Heart right ventricle (tissue), 16 donors: ENCODE measurements at regions not wholly inside any gene's neighbourhood (a gene's known extent, or its start where the extent isn't known, plus 50 kb on each side); places are given as distances from the start of the nearest gene placed in this dataset.

Source experiments
- ATAC-seq, 8 donors: fragments of 200-7000 bp; cut with Tn5 transposase; one replicate each; pipeline ENCODE4 v1.9.1; 2020; ENCODE audit warnings: mild to moderate bottlenecking in 8 of 8, moderate library complexity in 8 of 8, moderate number of reproducible peaks in 1 of 8
- DNase-seq, 2 donors: peaks; one replicate each; pipeline ENCODE4 v3.0.0-alpha.2; 2020
- H3K27ac ChIP-seq, 10 donors: fragments of 200-600 bp; sonication (generic) in 2 of 10; one replicate each; pipeline versions ENCODE4 v1.5.0 to v1.8.0; 2020 to 2022; ENCODE audit warnings: mild to moderate bottlenecking in 3 of 10
- H3K27me3 ChIP-seq, 7 donors: fragments of 200-600 bp; one replicate each; pipeline ENCODE4 v1.8.0; 2021 to 2022; ENCODE audit warnings: mild to moderate bottlenecking in 2 of 7
- H3K36me3 ChIP-seq, 9 donors: fragments of 200-600 bp; sonication (generic) in 1 of 9; one replicate each; pipeline versions ENCODE4 v1.5.0 to v1.8.0; 2020 to 2022; ENCODE audit warnings: mild to moderate bottlenecking in 2 of 9
- H3K4me1 ChIP-seq, 9 donors: fragments of 200-600 bp; sonication (generic) in 1 of 9; one replicate each; pipeline versions ENCODE4 v1.5.0 to v1.8.0; 2020 to 2022; ENCODE audit warnings: mild to moderate bottlenecking in 4 of 9
- H3K4me3 ChIP-seq, 10 donors: fragments of 200-600 bp; sonication (generic) in 2 of 10; one replicate each; pipeline versions ENCODE4 v1.5.0 to v1.8.0; 2020 to 2022; ENCODE audit warnings: mild to moderate bottlenecking in 7 of 10, moderate library complexity in 2 of 10
- H3K9me3 ChIP-seq, 11 donors: fragments of 200-600 bp in 10 of 11; sonication (generic) in 2 of 11; one replicate each; pipeline versions ENCODE4 v1.5.0 to v1.8.0; 2013 to 2022; ENCODE audit warnings: mild to moderate bottlenecking in 2 of 11, control low read depth in 1 of 11, moderate library complexity in 1 of 11
- WGBS, 2 donors: extraction: QIAGEN DNeasy Blood & Tissue Kit; methylation state at CpG; one replicate each; pipeline ENCODE4 v1.1.7; 2013; ENCODE audit warnings: inconsistent platforms in 1 of 2; 5-methylcytosine and 5-hydroxymethylcytosine counted together
- intact Hi-C, 10 donors: fragments of 100-400 bp; cut with DNase I; formaldehyde crosslinking; loops; one replicate each; pipeline versions ENCODE4 v1.11.1 to v1.14.2; 2022
- TF ChIP-seq, protein P1 (sequence below), 9 donors: fragments of 200-600 bp; sonication (generic) in 2 of 9; IDR thresholded peaks; one replicate each; pipeline versions ENCODE4 v1.5.0 to v1.8.0; 2021 to 2022; ENCODE audit warnings: antibody characterized with exemption in 9 of 9, mild to moderate bottlenecking in 5 of 9, moderate library complexity in 1 of 9
- donor health status: Arrhythmogenic right ventricular cardiomyopathy.
- donor health status: ischemic (EF 13 %, LVEDD 7.1; RV severe dilation, severe dysfunction).
- donor health status: healthy with polysubstance abuse.
- donor health status: DM: no; HTN: yes; CAD: no.
- donor health status: DM: no; HTN: no; CAD: no.
- donor health status: ischemic (EF 25% LVEDD 6.9; RV normal size, moderate dysfunction).
- donor health status: ischemic (EF 25% LVEDD 5.7; RV mildly dilated, moderate dysfunction).
- donor health status: healthy.
- donor health status: DM: yes; HTN: yes; CAD: no.
- donor health status: Ischemic cardiomyopathy.
- donor health status: ischemic (EF 35%, LVEDD 5.7; RV mildly dilated, moderate dysfunction).
- donor health status: nonischemic (EF 11% LVEDD 7.7; RV severe dilation, severe dysfunction).
- donor health status: DM: yes; HTN: yes; CAD: no.
- donor health status: PGD.
- donor health status: ischemic (EF 29% LVEDD 5.4; RV normal size, mild dysfunction).
- donor health status: nonischemic (EF 23%, LVEDD 6.1; RV moderate dilation, normal function).

DNA sequence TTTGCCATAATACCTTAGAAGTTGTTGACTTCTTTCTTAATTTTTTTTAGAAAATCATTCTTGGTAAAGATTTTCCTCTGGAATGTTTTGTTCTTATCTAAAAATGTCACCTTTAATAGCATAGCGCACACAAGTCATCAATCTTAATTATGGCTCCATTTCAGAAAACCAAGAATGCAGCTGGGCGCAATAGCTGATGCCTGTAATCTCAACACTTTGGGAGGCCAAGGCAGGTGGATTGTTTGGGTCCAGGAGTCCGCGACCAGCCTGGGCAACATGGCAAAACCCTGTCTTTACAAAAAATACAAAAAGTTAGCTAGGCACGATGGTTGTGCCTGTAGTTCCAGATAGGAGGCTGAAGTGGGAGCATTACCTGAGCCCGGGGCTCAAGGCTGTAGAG, 125.6 kb upstream of the EOMES start:
- no peaks in the 10 kb centered on the region for H3K4me1 ChIP-seq
- peaks cover 0 to 10% (median 0%) of the 10 kb centered on the region in 7 donors for H3K27me3 ChIP-seq
- H3K36me3 ChIP-seq: no peaks in the 10 kb centered on the region
- no peak for ATAC-seq
- TF ChIP-seq, protein P1, sequence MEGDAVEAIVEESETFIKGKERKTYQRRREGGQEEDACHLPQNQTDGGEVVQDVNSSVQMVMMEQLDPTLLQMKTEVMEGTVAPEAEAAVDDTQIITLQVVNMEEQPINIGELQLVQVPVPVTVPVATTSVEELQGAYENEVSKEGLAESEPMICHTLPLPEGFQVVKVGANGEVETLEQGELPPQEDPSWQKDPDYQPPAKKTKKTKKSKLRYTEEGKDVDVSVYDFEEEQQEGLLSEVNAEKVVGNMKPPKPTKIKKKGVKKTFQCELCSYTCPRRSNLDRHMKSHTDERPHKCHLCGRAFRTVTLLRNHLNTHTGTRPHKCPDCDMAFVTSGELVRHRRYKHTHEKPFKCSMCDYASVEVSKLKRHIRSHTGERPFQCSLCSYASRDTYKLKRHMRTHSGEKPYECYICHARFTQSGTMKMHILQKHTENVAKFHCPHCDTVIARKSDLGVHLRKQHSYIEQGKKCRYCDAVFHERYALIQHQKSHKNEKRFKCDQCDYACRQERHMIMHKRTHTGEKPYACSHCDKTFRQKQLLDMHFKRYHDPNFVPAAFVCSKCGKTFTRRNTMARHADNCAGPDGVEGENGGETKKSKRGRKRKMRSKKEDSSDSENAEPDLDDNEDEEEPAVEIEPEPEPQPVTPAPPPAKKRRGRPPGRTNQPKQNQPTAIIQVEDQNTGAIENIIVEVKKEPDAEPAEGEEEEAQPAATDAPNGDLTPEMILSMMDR (IDR thresholded peaks at IDR 0.05): no peak
- intact Hi-C loops: no loop called here
- H3K9me3 ChIP-seq: peaks cover 0 to 6% (median 0%) of the 10 kb centered on the region in 11 donors
- no peak for DNase-seq
- WGBS, 2 donors: 68 to 74% methylated on average over 6 of the region's 6 CpGs
- H3K4me3 ChIP-seq: no peak overlapping the region
- H3K27ac ChIP-seq: no peak overlapping the region

GRCh38 chr3:27848826-27849225, 126.7 kb upstream of the EOMES start:
- WGBS, 2 donors: 52 to 67% methylated on average over 1 of the region's 1 CpG
- intact Hi-C loops: no loop called here

DNA sequence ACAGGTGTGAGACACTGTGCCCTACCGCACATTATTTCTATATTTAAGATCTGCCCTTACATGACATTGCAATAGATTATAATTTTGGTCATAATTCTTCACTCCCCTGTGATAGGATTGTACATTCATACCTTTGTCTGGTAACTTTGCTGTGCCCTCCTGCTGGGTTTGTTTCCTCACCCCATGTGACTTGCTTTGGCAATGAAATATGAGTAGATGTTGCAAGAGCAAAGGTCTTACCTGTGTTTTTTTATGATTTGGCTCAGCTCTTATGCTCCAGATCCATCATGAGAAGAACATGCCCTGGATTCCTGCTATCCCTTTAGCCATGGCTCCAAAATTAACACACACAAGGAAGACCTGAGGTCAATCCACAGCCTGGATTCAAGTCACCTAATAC, 137.7 kb upstream of the EOMES start:
- Histone ChIP-seq H3K4me1 (no peaks in the 10 kb centered on the region), H3K27ac (no peak overlapping the region), H3K4me3 (no peak overlapping the region), H3K9me3 (peaks cover 0 to 44% (median 8%) of the 10 kb centered on the region in 11 donors), H3K36me3 (no peaks in the 10 kb centered on the region), H3K27me3 (no peaks in the 10 kb centered on the region)
- TF ChIP-seq, protein P1 (IDR thresholded peaks at IDR 0.05): no peak
- intact Hi-C loops: no loop called here
- DNase-seq (no peak), ATAC-seq (no peak)
- 85 to 95% methylated on average over 1 of the region's 1 CpG for WGBS, 2 donors

More at GRCh38 chr3:27848826-27849225, 126.7 kb upstream of the EOMES start:
- no peak overlapping the region for H3K4me3 ChIP-seq
- H3K4me1 ChIP-seq: no peaks in the 10 kb centered on the region
- no peak overlapping the region for H3K27ac ChIP-seq
- DNase-seq (no peak), ATAC-seq (no peak)
- TF ChIP-seq, protein P1 (IDR thresholded peaks at IDR 0.05): no peak
- peaks cover 0 to 10% (median 0%) of the 10 kb centered on the region in 7 donors for H3K27me3 ChIP-seq
- no peaks in the 10 kb centered on the region for H3K36me3 ChIP-seq
- peaks cover 0 to 14% (median 4%) of the 10 kb centered on the region in 11 donors for H3K9me3 ChIP-seq

- no peak overlapping the region for H3K4me3 ChIP-seq
- H3K9me3 ChIP-seq: peaks cover 0 to 29% (median 5%) of the 10 kb centered on the region in 11 donors
- no peaks in the 10 kb centered on the region for H3K36me3 ChIP-seq
- intact Hi-C loops: no loop called here
- ATAC-seq: no peak
- 55 to 56% methylated on average over 6 of the region's 6 CpGs for WGBS, 2 donors
- no peak for DNase-seq
- H3K4me1 ChIP-seq: no peaks in the 10 kb centered on the region
- TF ChIP-seq, protein P1 (IDR thresholded peaks at IDR 0.05): no peak
- peak overlapping the region in 1 of 10 donors; percentile 41 for H3K27ac ChIP-seq
- no peaks in the 10 kb centered on the region for H3K27me3 ChIP-seq
These were observed 139.2 kb upstream of the EOMES start for GRCh38 chr3:27861046-27862036.
